ENCODE measurements at regions not wholly inside any gene's neighbourhood (a gene's known extent, or its start where the extent isn't known, plus 50 kb on each side); places are given as distances from the start of the nearest gene placed in this dataset.
A peak's percentile ranks its signal among the peaks of the same experiment; 100 is the strongest.
"Not testable (repeated sequence)": the region's sequence is repeated elsewhere in the genome, so short reads cannot be mapped to it uniquely, and the experiment has no call there.

DNA sequence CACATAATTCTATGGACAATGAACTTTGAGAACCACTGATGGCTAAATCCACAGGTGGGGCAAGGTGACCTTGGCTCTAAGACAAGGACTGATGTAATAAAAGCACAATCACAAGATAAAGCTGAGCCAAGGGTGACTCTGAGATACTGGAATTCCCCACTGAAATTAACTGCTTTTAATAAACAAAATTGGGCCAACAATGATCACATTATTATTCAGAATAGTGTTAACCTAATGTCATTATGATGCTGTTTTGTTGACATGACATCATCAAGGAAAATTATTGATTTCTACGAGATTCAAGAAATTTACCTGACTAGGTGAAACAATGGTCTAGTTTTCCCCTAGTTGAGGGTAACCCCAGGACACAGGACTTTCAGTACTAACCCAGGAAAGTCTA, 273.7 kb upstream of the NFIA start:
- no peak overlapping the region for H3K4me3 ChIP-seq (ENCODE audit: low read depth, low read length)
- CTCF ChIA-PET = no interaction called here
- DNase-seq (ENCODE audit: low read depth, low spot score) = no peak
- POLR2A ChIA-PET = no interaction called here
- TF ChIP-seq, protein P1, sequence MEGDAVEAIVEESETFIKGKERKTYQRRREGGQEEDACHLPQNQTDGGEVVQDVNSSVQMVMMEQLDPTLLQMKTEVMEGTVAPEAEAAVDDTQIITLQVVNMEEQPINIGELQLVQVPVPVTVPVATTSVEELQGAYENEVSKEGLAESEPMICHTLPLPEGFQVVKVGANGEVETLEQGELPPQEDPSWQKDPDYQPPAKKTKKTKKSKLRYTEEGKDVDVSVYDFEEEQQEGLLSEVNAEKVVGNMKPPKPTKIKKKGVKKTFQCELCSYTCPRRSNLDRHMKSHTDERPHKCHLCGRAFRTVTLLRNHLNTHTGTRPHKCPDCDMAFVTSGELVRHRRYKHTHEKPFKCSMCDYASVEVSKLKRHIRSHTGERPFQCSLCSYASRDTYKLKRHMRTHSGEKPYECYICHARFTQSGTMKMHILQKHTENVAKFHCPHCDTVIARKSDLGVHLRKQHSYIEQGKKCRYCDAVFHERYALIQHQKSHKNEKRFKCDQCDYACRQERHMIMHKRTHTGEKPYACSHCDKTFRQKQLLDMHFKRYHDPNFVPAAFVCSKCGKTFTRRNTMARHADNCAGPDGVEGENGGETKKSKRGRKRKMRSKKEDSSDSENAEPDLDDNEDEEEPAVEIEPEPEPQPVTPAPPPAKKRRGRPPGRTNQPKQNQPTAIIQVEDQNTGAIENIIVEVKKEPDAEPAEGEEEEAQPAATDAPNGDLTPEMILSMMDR (IDR thresholded peaks at IDR 0.05; ENCODE audit: insufficient read depth, low read length, missing control alignments) = no peak

DNA sequence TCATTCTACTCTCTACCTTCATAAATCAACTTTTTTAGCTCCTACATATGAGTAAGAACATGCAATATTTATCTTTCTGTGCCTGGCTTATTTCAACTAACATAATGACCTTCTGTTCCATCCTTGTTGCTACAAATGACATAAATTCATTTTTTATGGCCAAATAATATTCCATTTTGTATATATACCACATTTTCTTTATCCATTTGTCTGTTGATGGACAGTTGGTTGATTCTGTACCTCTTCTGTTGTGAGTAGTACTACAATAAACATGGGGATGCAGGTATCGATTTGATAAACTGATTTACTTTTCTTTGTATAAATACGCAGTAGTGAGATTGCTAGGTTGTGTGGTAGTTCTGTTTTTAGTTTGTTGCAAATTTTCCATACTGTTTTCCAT, 279.5 kb upstream of the NFIA start:
- ChIA-PET POLR2A (no interaction called here), CTCF (no interaction called here)
- no peak overlapping the region for H3K4me3 ChIP-seq (ENCODE audit: low read depth, low read length)
- TF ChIP-seq, protein P1 (IDR thresholded peaks at IDR 0.05; ENCODE audit: insufficient read depth, low read length, missing control alignments) = no peak
- DNase-seq (ENCODE audit: low read depth, low spot score) = no peak

DNA sequence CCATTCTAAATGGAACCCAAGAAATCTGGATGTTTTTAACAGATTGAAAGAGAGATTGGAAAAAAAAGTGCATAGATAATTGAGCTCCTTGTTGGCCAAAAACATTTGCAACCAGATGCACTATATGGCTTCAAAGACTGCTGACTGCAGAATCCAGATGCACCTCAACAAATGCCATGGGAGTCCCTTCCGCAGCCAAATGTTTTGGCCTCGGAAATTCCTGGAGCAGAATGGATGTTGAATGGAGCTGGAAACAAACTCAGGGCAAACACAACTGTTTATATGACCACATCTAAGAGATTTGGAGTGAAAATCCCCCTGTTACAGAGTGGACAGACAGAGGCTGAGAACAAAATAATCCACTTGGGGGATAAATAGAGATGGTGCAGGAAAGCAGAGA, 285.0 kb upstream of the NFIA start:
- ChIA-PET POLR2A (no interaction called here), CTCF (no interaction called here)
- DNase-seq (ENCODE audit: low read depth, low spot score) = no peak
- TF ChIP-seq, protein P1 (IDR thresholded peaks at IDR 0.05; ENCODE audit: insufficient read depth, low read length, missing control alignments) = no peak
- H3K4me3 ChIP-seq (ENCODE audit: low read depth, low read length) = no peak overlapping the region

DNA sequence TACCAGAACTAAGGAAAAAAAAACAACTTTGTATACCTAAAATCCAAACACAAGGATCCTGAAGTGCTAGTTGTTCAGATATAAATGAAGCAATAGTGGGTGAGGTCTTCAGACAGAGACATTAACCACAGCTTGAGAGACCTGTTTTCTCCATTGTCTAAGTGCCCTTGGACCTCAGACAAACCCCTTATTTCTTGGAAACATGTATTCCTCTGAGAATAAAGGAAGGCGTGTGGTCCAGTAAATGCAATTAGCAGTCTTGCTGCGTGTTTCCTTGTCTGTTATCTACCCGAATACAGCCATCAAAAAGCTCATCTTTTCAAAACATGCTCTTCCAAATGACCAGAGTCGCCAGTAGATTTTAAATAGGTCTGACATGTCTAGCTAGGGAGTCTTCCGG, 291.1 kb upstream of the NFIA start:
- no peak for DNase-seq (ENCODE audit: low read depth, low spot score)
- H3K4me3 ChIP-seq (ENCODE audit: low read depth, low read length) = no peak overlapping the region
- ChIA-PET POLR2A (no interaction called here), CTCF (no interaction called here)
- TF ChIP-seq, protein P1 (IDR thresholded peaks at IDR 0.05; ENCODE audit: insufficient read depth, low read length, missing control alignments) = no peak

DNA sequence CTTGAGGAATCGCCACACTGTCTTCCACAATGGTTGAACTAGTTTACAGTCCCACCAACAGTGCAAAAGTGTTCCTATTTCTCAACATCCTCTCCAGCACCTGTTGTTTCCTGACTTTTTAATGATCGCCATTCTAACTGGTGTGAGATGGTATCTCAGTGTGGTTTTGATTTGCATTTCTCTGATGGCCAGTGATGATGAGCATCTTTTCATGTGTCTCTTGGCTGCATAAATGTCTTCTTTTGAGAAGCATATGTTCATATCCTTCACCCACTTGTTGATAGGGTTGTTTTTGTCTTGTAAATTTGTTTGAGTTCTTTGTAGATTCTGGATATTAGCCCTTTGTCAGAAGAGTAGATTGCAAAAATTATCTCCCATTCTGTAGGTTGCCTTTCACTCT, 309.3 kb upstream of the NFIA start:
- H3K4me3 ChIP-seq (ENCODE audit: low read depth, low read length); CTCF ChIA-PET; DNase-seq (ENCODE audit: low read depth, low spot score); POLR2A ChIA-PET: not testable (repeated sequence)

DNA sequence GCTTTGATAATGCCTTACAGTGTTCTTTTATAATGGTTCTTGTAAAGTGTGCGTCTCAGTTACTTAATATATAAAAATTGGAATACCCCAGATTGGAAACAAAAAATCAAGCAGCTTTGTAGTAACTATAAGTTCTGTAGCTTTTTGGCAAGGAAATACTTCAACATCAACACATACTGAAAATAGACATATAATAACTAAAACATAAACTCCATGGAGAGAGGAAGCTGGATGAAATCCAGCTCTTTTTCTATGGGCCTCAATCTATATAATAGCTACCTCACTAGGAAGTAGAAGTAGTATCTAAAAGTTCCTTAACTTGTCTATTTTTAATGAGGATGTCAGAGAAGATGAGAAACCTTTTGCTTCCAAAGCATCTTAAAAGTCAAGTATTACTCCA, 313.3 kb upstream of the NFIA start:
- ChIA-PET POLR2A (no interaction called here), CTCF (interaction anchor here (0.5 kb wide), 1 partner anchor 52 kb away, joined by 3 read pairs; no protein-coding TSS in a partner anchor)
- no peak overlapping the region for H3K4me3 ChIP-seq (ENCODE audit: low read depth, low read length)
- TF ChIP-seq, protein P1 (IDR thresholded peaks at IDR 0.05; ENCODE audit: insufficient read depth, low read length, missing control alignments) = no peak
- no peak for DNase-seq (ENCODE audit: low read depth, low spot score)

DNA sequence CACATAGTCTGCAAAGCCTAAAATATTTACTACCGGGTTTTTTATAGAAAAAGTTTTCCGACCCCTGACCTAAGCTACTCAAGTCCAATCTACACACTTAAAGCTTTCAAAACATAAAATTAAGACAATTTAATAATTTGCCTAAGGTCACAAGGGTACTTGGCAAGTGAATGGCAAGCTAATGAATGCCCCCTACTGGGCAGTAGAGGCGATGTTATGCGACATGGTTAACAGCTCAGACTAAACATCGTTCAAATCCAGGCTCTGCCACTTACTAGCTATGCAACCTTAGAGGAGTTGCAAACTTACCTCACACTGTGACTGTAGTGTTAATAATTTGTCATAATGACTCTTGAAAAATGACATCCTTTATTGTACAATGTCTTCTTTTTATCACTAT, 317.2 kb upstream of the NFIA start:
- TF ChIP-seq, protein P1 (IDR thresholded peaks at IDR 0.05; ENCODE audit: insufficient read depth, low read length, missing control alignments) = peak; percentile 40
- POLR2A ChIA-PET = no interaction called here
- CTCF ChIA-PET = interaction anchor here (0.7 to 1.6 kb wide), 6 partner anchors 17 to 794 kb away, joined by 3 to 8 read pairs (median 4); no protein-coding TSS in a partner anchor
- no peak for DNase-seq (ENCODE audit: low read depth, low spot score)
- H3K4me3 ChIP-seq (ENCODE audit: low read depth, low read length) = no peak overlapping the region
